Body of pancreas (tissue), 4 donors: ENCODE measurements at regions not wholly inside any gene's neighbourhood (a gene's known extent, or its start where the extent isn't known, plus 50 kb on each side); places are given as distances from the start of the nearest gene placed in this dataset.

Experiments used
- ATAC-seq: fragments of 150-250 bp; one replicate; pipeline ENCODE4 v1.9.1; 2016
- DNase-seq, 4 donors: peaks; one replicate each; pipeline ENCODE4 v3.0.0-alpha.2; 2019
- H3K27ac ChIP-seq, 4 donors: fragments of 200-600 bp; sonication (generic); 1 replicate in 3 of 4; 2 replicates in 1 of 4; pipeline versions ENCODE4 v1.5.1 to v1.6.1; 2016 to 2019; ENCODE audit warnings: mild to moderate bottlenecking in 1 of 4, mixed read lengths in 1 of 4, moderate library complexity in 1 of 4
- H3K27me3 ChIP-seq, 2 donors: fragments of 200-600 bp; sonication (generic); one replicate each; pipeline ENCODE4 v1.6.0; 2016; ENCODE audit warnings: mild to moderate bottlenecking in 1 of 2
- H3K36me3 ChIP-seq, 2 donors: fragments of 200-600 bp; sonication (generic); replicated peaks in 1 of 2; 2 replicates each; pipeline ENCODE4 v1.5.1; 2016; ENCODE audit warnings: low read depth in 2 of 2; ENCODE audit not compliant: insufficient read depth in 1 of 2
- H3K4me1 ChIP-seq: fragments of 200-600 bp; sonication (generic); one replicate; pipeline ENCODE4 v1.6.0; 2016
- H3K4me3 ChIP-seq, 2 donors: fragments of 200-600 bp; sonication (generic); 1 replicate in 1 of 2; 2 replicates in 1 of 2; pipeline ENCODE4 v1.5.1; 2016 to 2019
- H3K9me3 ChIP-seq, 3 donors: fragments of 200-600 bp; sonication (generic); 1 replicate in 2 of 3; 2 replicates in 1 of 3; pipeline ENCODE4 v1.5.1; 2016
- CTCF ChIP-seq, 7 experiments: fragments of 450-650 bp in 4 of 7; fragments of 200-600 bp in 3 of 7; sonication (generic) in 3 of 7; IDR thresholded peaks; one replicate each; pipeline ENCODE4 v1.5.1; 2016 to 2019; ENCODE audit warnings: antibody characterized with exemption in 7 of 7
- POLR2A ChIP-seq, 3 donors: fragments of 450-650 bp; IDR thresholded peaks; one replicate each; pipeline ENCODE4 v1.6.1; 2016; ENCODE audit warnings: antibody characterized with exemption in 3 of 3, mild to moderate bottlenecking in 2 of 3
- WGBS, 2 donors: methylation state at CpG; one replicate each; pipeline ENCODE4 v1.1.5; 2017; 5-methylcytosine and 5-hydroxymethylcytosine counted together
- intact Hi-C: fragments of 100-400 bp; cut with DNase I; formaldehyde crosslinking; loops from one replicate; pipeline ENCODE4 v1.15.1; 2023

DNA sequence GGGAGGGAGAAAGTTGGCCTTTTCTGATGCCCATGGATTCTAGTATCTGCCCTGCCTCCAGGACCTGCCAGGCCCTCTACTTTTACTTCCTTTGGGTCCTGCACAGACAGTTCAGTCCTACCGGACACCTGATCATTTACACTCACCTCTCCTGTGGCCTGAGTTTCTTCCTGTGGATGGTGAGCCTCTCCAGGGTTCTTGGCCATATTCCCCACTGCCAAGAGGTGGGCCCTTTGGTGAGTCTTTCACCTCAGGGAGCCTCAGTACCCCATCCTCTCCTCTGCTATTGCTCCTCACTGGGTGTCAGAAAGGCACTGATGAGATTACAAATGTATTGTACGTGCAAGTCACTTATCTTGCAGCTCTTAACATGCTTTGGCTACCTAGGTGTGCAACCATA is 81.4 kb upstream of the ETV3 start:
- intact Hi-C loops: no loop called here
- no peak for TF ChIP-seq POLR2A (IDR thresholded peaks at IDR 0.05)
- TF ChIP-seq CTCF (IDR thresholded peaks at IDR 0.05): no peak
- Histone ChIP-seq H3K4me3 (no peak overlapping the region), H3K9me3 (no peaks in the 10 kb centered on the region), H3K27ac (no peak overlapping the region), H3K27me3 (no peaks in the 10 kb centered on the region), H3K36me3 (no peaks in the 10 kb centered on the region), H3K4me1 (no peaks in the 10 kb centered on the region)
- 32 to 74% methylated on average over 2 of the region's 2 CpGs for WGBS, 2 donors
- no peak for ATAC-seq
- no peak for DNase-seq

DNA sequence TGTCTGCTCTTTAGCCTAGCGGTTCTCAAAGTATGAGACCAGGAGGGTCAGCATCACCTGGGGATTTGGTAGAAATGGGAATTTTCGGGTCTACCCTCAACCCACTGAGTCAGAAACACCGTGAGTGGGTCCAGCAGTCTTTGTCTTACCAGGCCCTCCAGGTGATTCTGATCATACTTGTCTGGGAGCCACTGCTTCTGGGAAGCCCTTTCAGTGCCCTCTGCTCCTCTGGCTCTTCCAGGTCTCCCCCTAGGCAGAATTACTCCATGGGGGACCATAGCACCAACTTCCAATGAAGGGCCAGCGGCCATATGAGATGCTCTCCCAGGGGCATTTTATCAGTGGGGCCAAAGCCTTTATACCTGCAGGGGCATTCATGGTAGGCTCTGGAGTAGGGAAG is 81.0 kb upstream of the ETV3 start:
- TF ChIP-seq POLR2A (IDR thresholded peaks at IDR 0.05) (no peak), CTCF (IDR thresholded peaks at IDR 0.05) (no peak)
- H3K27ac ChIP-seq: no peak overlapping the region
- H3K4me3 ChIP-seq: no peak overlapping the region
- no peak for DNase-seq
- H3K4me1 ChIP-seq: no peaks in the 10 kb centered on the region
- ATAC-seq: no peak
- intact Hi-C loops: no loop called here
- WGBS, 2 donors: 89% methylated on average over 4 of the region's 4 CpGs
- H3K9me3 ChIP-seq: no peaks in the 10 kb centered on the region
- H3K36me3 ChIP-seq: no peaks in the 10 kb centered on the region
- H3K27me3 ChIP-seq: no peaks in the 10 kb centered on the region

GRCh38 chr1:157218671-157219070 is 80.5 kb upstream of the ETV3 start:
- no peak overlapping the region for H3K4me3 ChIP-seq
- intact Hi-C loops: no loop called here
- H3K27me3 ChIP-seq: no peaks in the 10 kb centered on the region
- no peak for ATAC-seq
- no peak overlapping the region for H3K27ac ChIP-seq
- DNase-seq: no peak
- 66 to 68% methylated on average over 6 of the region's 6 CpGs for WGBS, 2 donors
- peaks cover 0 to 4% (median 0%) of the 10 kb centered on the region in 3 donors for H3K9me3 ChIP-seq
- H3K4me1 ChIP-seq: no peaks in the 10 kb centered on the region
- TF ChIP-seq POLR2A (IDR thresholded peaks at IDR 0.05) (no peak), CTCF (IDR thresholded peaks at IDR 0.05) (no peak)
- H3K36me3 ChIP-seq: no peaks in the 10 kb centered on the region

GRCh38 chr1:157217486-157217885 is 79.3 kb upstream of the ETV3 start:
- TF ChIP-seq POLR2A (IDR thresholded peaks at IDR 0.05) (no peak), CTCF (IDR thresholded peaks at IDR 0.05) (no peak)
- no peaks in the 10 kb centered on the region for H3K27me3 ChIP-seq
- no peak overlapping the region for H3K4me3 ChIP-seq
- intact Hi-C loops: no loop called here
- ATAC-seq (no peak), DNase-seq (no peak)
- peaks cover 0 to 6% (median 0%) of the 10 kb centered on the region in 3 donors for H3K9me3 ChIP-seq
- H3K36me3 ChIP-seq: no peaks in the 10 kb centered on the region
- no peak overlapping the region for H3K27ac ChIP-seq
- H3K4me1 ChIP-seq: no peaks in the 10 kb centered on the region
- 86 to 100% methylated on average over 2 to 4 of the region's 4 CpGs for WGBS, 2 donors

DNA sequence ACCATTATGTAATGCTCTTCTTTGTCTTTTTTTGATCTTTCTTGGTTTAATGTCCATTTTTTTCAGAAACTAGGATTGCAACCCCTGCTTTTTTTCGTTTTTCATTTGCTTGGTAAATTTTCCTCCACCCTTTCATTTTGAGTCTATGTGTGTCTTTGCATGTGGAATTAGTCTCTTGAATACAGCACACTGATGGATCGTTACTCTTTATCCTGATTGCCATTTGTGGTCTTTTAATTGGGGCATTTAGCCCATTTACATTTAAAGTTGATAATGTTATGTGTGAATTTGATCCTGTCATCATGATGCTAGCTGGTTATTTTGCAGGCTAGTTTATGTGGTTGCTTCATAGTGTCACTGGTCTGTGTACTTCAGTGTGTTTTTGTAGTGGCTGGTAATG is 75.6 kb upstream of the ETV3 start:
- no peak for DNase-seq
- Histone ChIP-seq H3K27ac (no peak overlapping the region), H3K4me3 (no peak overlapping the region), H3K36me3 (no peaks in the 10 kb centered on the region), H3K9me3 (peaks cover 0 to 6% (median 0%) of the 10 kb centered on the region in 3 donors), H3K4me1 (no peaks in the 10 kb centered on the region), H3K27me3 (no peaks in the 10 kb centered on the region)
- ATAC-seq: no peak
- WGBS, 2 donors: 63 to 64% methylated on average over 2 of the region's 2 CpGs
- TF ChIP-seq POLR2A (IDR thresholded peaks at IDR 0.05): no peak
- no peak for TF ChIP-seq CTCF (IDR thresholded peaks at IDR 0.05)
- intact Hi-C loops: no loop called here
